HG02610 (cell line): ENCODE measurements at regions not wholly inside any gene's neighbourhood (a gene's known extent, or its start where the extent isn't known, plus 50 kb on each side); places are given as distances from the start of the nearest gene placed in this dataset.
"Not testable (repeated sequence)": the region's sequence is repeated elsewhere in the genome, so short reads cannot be mapped to it uniquely, and the experiment has no call there.

Experiments
- ATAC-seq: cut with Tn5 transposase; IDR thresholded peaks from one replicate; pipeline ENCODE4 v1.9.1; 2021; ENCODE audit warnings: mild to moderate bottlenecking, moderate library complexity; ENCODE audit not compliant: unreplicated experiment

DNA sequence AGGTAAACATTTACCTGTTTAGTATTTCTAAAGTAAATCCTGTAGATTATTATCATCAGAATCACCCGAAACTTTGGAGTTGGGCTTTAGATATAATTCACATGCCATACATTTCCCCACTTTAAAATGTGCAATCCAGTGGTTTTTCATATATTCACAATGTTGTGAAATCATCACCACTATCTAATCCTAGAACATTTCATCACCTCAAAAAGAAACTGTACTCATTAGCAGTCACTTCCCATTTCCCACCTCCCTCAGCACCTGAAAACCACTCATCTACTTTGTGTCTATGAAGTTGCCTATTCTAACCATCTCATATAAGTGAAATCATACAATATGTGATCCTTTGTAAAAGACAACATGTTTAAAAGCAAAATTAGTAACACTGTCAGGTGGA lies 182.6 kb downstream of the FZD1 start:
- no peak for ATAC-seq

DNA sequence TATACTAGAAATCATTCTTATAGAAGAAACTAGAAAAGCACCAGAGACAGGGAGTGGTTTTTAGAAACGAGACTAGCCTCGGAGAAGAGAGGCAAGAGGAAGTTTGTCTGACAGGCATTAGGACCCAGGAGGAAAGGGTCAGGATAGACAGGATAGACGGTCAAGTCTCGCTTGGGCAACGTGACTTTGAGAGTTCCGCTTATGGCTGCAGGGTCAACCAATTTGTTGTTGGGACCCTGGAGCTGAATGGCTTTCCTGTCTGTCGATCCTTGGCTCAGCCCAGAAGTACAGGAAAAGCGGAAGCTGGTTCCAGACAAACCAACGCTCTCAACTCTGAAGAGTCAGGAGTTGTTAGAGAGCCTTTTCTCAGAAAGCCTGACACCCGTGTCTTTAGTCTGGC lies 191.2 kb downstream of the FZD1 start:
- no peak for ATAC-seq

DNA sequence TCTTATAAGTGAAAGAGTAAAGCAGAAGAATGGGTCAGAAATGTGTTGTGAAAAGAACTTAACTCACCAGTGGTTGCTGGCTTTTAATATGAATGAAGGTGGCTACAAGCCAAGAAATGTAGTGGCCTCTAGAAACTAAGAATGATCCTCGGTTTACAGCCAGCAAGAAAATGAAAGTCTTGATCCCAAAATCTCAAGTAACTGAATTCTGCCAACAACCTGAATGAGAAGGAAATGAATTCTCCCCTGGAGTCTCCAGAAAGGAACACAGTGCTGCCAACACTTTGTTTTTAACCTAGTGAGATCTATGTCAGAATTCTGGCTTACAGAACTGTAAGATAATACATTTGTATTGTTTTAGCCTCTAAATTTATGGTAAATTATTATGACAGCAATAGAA lies 193.0 kb downstream of the FZD1 start:
- no peak for ATAC-seq

DNA sequence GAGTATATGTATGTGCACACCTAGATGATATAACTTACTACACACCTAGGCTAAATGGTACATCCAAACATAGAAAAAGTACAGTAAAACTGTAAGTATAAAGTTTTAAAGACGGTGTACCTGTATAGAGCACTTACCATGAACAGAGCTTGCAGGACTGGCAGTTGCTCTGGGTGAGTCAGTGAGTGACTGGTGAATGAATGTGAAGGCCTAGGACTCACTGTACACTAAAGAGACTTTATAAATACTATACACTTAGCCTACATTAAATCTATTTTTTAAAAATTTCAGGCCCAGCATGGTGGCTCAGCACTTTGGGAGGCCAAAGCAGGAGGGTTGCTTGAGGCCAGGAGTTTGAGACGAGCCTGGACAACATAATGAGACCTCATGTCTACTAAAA lies 195.3 kb downstream of the FZD1 start:
- no peak for ATAC-seq

DNA sequence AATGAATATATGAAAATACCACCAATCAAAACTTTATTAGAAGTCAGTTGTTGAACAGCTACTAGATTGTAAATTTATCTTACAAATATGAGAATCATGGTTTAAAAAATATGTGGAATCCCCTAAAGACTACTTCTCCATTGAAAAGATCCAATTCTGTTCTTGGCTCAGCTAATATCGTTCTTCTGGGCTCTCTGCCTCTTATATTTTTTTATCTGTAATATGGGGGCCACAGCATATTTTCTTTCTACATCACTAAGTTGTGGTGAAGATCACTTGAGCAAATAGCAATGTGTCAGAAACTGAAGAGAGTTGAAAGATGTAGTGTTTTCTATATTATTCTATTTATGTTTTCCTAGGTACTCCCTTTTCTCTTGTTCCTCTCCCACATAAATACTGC lies 198.1 kb downstream of the FZD1 start:
- no peak for ATAC-seq

DNA sequence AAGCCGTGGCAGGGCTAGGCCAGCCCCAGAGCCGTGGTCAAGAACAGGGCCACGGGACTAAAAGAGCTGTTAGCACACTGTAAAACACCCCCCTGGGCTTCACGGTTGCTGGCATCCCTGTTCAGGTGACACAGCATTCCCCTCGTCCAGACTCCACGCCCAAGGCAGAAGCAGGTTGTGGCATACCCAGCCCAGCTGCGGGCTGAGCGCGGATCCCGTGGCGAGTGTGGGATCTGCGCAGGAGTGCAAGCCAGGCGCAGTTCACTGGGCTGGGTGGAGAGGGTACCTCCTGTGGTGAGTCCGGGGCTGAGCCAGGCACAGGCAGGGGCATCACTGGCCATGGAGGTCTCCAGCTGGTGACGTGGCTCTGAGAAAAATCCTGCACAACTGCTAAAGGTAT lies 199.1 kb downstream of the FZD1 start:
- ATAC-seq: no peak

DNA sequence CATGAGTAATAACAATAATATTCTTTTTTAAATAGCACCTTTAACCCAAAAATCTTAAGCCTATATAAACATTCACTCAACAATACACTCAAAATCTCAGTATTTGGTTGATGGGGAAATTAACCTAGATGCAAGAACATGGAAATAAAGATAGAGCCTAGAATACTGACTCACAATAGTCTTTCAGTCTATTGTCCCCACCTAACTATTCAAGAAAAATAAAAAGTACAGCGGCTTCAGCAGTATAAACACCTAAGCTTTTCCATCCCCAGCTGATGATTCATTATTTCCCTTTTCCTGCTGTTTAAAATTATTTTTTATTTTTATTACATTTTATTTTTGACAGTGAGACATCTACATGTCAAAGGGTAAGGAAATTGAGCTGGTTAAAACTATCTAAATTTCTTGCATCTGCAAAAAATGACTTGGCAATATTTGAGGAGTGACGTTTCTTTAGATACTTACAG lies 201.4 kb downstream of the FZD1 start:
- no peak for ATAC-seq

DNA sequence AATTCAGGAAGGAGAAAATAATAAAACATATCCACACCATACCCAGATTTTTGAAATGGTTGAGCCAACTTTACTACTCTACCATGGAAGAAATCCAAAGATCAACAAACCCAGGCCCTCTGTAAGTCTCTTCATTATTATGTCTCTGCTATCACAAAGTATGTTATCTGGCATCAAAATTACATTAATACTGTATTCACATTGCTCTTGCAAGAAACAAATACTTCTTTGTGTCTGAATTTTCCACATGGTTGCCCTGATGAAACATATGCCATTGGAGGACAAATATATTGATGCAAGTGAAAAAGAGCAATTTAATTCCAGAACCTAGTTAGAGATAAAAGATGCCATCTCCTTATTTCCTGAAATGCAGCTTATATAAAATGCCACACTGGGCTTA lies 204.0 kb downstream of the FZD1 start:
- ATAC-seq: no peak

DNA sequence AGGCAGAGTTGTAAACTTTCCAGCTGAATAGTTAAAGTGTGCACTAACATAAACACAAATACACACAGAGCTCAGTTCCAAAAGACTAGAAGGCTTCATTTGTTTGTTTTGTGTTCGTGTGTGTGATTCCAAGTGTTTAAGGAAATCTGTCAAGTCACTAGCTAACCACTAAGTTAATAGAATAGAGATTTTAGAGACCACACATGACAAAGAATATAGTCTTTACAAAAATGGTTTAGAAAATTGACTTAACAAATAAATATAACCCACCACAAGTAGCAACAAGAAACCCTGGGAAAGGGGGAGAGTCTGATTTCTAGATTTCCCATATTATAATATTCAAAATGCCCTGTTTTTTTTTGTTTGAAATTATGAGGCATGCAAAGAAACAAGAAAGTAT lies 209.4 kb downstream of the FZD1 start:
- ATAC-seq: no peak

DNA sequence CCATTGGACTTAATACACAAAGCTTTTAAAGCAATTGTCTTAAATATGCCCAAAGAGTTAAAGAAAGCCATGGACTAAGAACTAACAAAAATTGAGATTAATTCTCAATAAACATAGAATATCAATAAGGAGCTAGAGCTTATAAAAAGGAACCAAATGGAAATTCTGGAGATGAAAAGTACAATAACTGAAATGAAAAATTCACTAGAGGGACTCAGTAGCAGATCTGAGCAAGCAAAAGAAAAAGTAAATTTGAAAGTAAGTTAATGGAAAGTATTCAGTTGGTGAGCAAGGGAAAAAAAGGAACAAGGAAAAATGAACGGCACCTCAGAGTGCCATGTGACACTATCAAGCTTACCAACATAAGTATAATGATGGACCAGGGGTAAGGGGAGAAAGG lies 209.8 kb downstream of the FZD1 start:
- no peak for ATAC-seq

DNA sequence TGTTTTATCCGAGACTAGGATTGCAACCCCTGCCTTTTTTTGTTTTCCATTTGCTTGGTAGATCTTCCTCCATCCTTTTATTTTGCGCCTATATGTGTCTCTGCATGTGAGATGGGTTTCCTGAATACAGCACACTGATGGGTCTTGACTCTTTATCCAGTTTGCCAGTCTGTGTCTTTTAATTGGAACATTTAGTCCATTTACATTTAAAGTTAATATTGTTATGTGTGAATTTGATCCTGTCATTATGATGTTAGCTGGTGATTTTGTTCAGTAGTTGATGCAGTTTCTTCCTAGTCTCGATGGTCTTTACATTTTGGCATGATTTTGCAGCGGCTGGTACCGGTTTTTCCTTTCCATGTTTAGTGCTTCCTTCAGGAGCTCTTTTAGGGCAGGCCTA lies 216.2 kb downstream of the FZD1 start:
- not testable (repeated sequence) for ATAC-seq

DNA sequence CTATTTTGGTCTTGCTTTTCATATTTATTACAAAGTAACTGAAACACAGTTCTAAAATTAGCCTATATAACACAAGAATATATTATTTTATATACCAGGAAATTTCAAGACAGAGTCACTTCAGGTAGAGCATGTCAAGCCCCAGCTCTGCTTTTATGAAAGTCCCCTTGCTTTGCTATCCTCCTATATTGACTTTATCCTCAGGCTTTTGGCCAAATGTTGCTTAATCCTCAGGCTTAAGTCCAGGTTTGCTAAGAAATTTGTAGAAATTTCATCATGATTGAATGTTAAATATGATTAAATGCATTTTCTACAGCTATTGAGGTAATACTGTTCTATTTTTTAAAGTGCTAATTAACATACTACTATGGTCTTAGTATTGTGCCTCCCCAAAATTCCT lies 227.6 kb downstream of the FZD1 start:
- no peak for ATAC-seq

DNA sequence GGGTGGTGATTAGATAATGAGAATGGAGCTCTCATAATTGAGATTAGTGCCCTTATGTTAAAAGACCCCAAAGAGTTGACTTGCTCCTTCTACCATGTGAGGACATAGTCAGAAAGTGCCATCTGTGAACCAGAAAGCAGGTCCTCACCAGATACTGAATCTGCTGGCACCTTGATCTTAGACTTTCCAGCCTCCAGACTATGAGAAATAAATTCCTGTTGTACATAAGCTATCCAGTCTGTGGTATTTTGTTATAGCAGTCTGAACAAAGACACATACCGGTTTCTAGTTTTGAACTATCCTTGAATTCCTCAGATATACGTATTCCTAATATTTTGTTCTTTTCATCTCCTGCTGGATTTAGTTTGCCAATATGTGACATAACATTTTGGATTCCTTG lies 228.1 kb downstream of the FZD1 start:
- no peak for ATAC-seq

DNA sequence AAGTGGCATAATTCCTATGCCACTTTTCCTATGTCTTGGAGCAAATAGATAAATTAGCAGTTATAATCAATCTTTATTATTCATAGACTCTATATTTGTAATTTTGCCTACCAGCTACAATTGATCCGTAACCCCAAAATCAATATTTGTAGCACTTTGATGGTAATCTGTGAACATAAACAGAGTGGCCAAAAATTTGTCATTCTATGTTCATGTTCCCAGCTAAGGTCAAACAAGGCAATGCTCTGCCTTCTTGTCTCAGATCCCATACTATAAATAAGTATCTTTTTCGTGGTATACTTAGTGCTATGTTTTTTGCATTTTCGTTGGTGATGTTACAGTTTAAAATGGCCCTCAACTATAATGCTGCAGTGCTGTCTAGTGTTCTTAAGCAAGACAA lies 228.5 kb downstream of the FZD1 start:
- ATAC-seq: no peak

DNA sequence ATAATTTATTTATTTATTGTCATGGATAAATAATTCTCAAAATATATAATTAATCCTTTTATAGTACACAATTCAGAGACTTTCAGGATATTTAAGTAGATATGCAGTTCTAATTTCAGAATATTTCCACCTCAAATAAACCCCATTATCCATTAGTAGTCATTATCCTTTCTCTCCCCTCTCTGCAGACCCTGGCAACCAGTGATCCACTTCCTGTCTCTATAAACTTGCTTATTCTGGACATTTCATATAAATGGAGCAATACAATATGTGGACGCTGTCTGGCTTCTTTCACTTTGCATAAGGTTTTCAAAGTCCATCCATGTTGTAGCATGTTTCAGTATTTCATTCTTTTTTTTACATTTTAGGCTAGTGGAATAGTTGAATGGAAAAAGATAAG lies 230.2 kb downstream of the FZD1 start:
- no peak for ATAC-seq

DNA sequence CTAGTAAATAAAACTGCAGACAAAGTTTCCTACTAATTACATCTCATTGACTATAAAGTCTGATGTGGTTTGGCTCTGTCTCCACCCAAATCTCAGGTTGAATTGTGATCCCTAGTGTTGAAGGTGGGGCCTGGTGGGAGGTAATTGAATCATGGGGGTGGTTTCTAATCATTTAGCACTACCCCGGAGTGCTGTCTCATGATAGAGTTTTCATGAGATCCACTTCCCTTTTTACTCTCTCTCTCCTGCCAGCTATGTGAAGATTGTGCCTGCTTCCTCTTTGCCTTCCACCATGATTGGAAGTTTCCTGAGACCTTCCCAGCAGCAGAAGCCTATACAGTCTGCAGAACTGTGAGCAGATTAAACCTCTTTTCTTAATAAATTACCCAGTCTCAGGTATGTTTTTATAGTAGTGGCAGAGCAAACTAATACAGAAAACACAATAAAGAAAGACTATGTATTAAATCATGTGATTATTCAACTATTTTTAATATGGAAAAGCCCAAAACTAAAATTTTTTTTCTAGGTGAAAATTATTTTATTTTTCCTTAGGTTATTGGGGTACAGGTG lies 232.1 kb downstream of the FZD1 start:
- no peak for ATAC-seq

DNA sequence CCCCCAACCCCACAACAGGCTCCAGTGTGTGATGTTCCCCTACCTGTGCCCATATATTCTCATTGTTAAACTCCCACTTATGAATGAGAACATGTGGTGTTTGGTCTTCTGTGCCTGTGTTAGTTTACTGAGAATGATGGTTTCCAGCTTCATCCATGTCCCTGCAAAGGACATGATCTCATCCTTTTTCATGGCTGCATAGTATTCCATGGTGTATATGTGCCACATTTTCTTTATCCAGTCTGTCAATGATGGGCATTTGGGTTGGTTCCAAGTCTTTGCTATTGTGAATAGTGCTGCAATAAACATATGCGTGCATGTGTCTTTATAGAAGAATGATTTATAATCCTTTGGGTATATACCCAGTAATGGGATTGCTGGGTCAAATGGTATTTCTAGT lies 233.0 kb downstream of the FZD1 start:
- not testable (repeated sequence) for ATAC-seq

DNA sequence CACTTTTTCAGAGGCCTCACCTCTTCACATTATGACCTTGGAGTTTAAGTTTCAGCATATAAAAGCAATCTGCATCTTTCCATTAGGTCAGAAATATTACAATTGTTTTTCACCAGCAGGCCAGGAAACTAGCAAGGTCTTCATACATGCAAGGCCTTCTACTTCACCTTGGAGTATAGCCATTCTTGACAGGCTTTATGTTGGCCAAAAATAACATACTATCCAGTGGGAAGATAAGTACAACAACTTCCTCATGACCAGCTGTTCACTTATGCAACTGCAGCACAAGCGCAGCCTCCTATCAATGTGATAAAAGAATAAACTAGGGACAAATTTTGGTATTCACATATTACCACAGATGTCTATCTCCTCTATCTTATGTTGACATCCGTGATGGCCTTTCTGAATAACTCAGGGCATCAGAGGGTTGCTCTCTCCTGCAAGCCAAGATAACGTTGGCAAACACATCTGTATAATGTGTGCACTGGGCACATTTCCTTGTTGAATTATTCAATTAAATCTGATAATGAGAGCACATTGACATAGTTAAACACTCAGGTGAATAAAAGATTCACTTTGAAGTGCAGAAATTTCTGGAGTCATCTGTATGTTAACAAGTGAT lies 239.8 kb downstream of the FZD1 start:
- ATAC-seq: no peak

DNA sequence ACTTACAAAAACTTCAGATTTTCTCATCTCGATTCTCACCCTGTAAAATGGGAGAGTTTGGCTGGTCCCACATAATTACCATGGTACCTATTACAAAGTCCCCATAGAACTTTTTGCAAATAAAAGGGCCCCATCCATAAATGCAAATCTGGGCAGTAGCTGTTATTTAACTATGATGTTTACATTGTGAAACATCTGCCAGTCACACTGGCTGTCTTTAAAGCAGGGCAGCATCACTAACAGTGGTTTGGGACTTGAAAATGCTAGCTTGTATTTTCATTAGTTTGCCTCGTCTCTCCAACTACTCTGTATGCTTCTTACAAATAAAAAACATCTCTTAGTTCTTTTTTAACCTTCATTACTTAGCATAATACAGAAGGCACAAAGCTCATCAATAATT lies 240.7 kb downstream of the FZD1 start:
- ATAC-seq: no peak

DNA sequence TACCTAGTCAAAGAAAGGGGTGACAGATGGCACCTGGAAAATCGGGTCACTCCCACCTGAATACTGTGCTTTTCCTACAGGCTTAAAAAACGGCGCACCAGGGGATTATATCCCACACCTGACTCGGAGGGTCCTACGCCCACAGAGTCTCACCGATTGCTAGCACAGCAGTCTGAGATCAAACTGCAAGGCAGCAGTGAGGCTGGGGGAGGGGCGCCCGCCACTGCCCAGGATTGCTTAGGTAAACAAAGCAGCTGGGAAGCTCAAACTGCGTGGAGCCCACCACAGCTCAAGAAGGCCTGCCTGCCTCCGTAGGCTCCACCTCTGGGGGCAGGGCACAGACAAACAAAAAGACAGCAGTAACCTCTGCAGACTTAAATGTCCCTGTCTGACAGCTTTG lies 242.7 kb downstream of the FZD1 start:
- not testable (repeated sequence) for ATAC-seq

DNA sequence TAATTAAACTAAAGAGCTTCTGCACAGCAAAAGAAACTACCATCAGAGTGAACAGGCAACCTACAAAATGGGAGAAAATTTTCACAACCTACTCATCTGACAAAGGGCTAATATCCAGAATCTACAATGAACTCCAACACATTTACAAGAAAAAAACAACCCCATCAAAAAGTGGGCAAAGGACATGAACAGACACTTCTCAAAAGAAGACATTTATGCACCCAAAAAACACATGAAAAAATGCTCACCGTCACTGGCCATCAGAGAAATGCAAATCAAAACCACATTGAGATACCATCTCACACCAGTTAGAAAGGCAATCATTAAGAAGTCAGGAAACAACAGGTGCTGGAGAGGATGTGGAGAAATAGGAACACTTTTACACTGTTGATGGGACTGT lies 247.6 kb downstream of the FZD1 start:
- not testable (repeated sequence) for ATAC-seq

DNA sequence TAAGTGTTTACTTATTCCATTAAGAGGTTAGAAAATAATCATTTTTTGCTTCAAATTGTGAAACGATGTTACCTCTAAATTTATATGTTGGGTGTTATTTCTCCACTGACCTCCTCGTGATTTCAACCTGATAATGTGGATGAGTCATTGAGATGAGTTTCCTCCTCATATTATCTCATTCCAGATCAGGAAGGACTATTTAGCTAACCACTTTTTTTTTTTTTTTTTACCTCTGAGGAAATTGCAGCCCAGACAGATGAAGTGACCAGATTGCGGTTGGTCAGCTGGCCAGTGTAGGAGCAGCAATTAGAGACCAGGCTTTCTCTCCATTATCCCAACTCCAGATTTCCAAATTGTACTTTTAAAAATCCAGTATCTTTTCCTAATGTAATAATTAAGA lies 248.7 kb downstream of the FZD1 start:
- ATAC-seq: no peak

DNA sequence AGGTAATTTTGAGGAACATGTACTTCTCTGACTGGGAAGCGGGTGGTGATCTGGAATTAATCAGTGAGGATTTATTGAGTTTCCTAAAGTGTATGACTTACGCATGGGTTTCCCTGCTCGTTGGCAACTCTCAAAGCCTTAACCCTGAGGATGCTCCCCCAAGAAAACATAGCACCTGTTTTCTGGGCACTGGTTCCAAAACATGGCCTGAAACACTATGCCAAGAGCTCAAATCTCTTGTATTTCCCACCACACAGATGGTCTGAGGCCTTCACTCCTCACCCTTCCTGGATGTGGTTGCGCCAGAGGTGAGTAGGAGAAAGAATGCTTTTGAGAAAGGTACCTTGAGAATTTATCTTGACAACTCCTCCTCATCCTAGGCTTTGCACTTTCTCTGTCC lies 250.4 kb downstream of the FZD1 start:
- no peak for ATAC-seq
